Panc1 (cell line): ENCODE measurements at regions not wholly inside any gene's neighbourhood (a gene's known extent, or its start where the extent isn't known, plus 50 kb on each side); places are given as distances from the start of the nearest gene placed in this dataset.

ENCODE experiments used
- ATAC-seq: fragments of 200-7000 bp; cut with Tn5 transposase; 2 replicates; pipeline ENCODE4 v1.9.1; 2020; ENCODE audit warnings: mild to moderate bottlenecking, moderate library complexity
- BruUV-seq: library from RNA; stranded (reverse); fragments of 400-500 nt; replicated peaks from 2 replicates; lab custom pipeline; 2021; lab: Mats Ljungman, UMichigan
- CTCF ChIA-PET: fragments of 300-600 bp; sonication (Branson Sonifier 250); formaldehyde crosslinking; loops from one replicate; lab custom pipeline; 2022; ENCODE audit warnings: antibody characterized with exemption; lab: Charles Lee
- POLR2A ChIA-PET: fragments of 300-600 bp; sonication (Branson Sonifier 250); formaldehyde crosslinking; loops from one replicate; lab custom pipeline; 2022; ENCODE audit warnings: antibody characterized with exemption; lab: Charles Lee
- DNase-seq: peaks from one replicate; pipeline ENCODE4 v3.0.0-alpha.2; 2010; ENCODE audit warnings: low read depth, low spot score
- H3K27ac ChIP-seq: 2 replicates; pipeline ENCODE4 v1.5.1; 2011; ENCODE audit warnings: mild to moderate bottlenecking, low read length, inconsistent platforms
- H3K27me3 ChIP-seq: fragments of 200-500 bp; sonication (Bioruptor generic); 2 replicates; pipeline ENCODE4 v1.6.0; 2014; ENCODE audit warnings: low read length, inconsistent platforms; ENCODE audit not compliant: control insufficient read depth, insufficient read depth
- H3K36me3 ChIP-seq: fragments of 200-500 bp; sonication (Bioruptor generic); 2 replicates; pipeline ENCODE4 v1.5.1; 2014; ENCODE audit warnings: inconsistent platforms, mild to moderate bottlenecking, low read length, moderate library complexity; ENCODE audit not compliant: control insufficient read depth, insufficient read depth
- H3K4me1 ChIP-seq: 2 replicates; pipeline ENCODE4 v1.5.1; 2011; ENCODE audit warnings: inconsistent platforms, mild to moderate bottlenecking, low read length, moderate library complexity; ENCODE audit not compliant: control insufficient read depth, insufficient read depth
- H3K4me3 ChIP-seq, 2 experiments: 2 replicates each; pipeline ENCODE4 v1.5.1; 2011 to 2012; ENCODE audit warnings: low read depth in 2 of 2, low read length in 2 of 2, mild to moderate bottlenecking in 2 of 2, inconsistent platforms in 1 of 2, moderate library complexity in 1 of 2
- H3K9me3 ChIP-seq: fragments of 200-500 bp; sonication (Bioruptor generic); 2 replicates; pipeline ENCODE4 v1.5.1; 2014; ENCODE audit warnings: low read depth, mild to moderate bottlenecking, inconsistent platforms, low read length, moderate library complexity; ENCODE audit not compliant: control insufficient read depth, insufficient read depth
- POLR2AphosphoS5 ChIP-seq: IDR thresholded peaks from 2 replicates; pipeline ENCODE4 v1.6.1; 2012; ENCODE audit warnings: mild to moderate bottlenecking, low read depth, low read length, moderate library complexity
- SIN3A ChIP-seq: IDR thresholded peaks from 2 replicates; pipeline ENCODE4 v1.6.1; 2012; ENCODE audit warnings: low read depth, mild to moderate bottlenecking, low read length, moderate library complexity, borderline replicate concordance; ENCODE audit not compliant: insufficient read depth
- TCF7L2 ChIP-seq: IDR thresholded peaks from 2 replicates; pipeline ENCODE4 v1.6.1; 2011; ENCODE audit warnings: mild to moderate bottlenecking, low read depth, low read length, inconsistent platforms
- in situ Hi-C: cut with HindIII; loops from 2 replicates; pipeline ENCODE4 v1.10.0; 2016; ENCODE audit warnings: low sequenced_read_pairs, low pct_unique_long_range_greater_than_20kb
- intact Hi-C: fragments of 100-400 bp; cut with micrococcal nuclease; formaldehyde crosslinking; loops from one replicate; pipeline ENCODE4 v1.10.0; 2022; ENCODE audit not compliant: unreplicated experiment
- TF ChIP-seq, protein P1 (sequence below), 2 experiments: IDR thresholded peaks; 2 replicates each; pipeline ENCODE4 v1.6.1; 2011 to 2012; ENCODE audit warnings: low read depth in 2 of 2, control low read depth in 1 of 2, low read length in 1 of 2, mild to moderate bottlenecking in 1 of 2, moderate library complexity in 1 of 2; ENCODE audit not compliant: insufficient read depth in 1 of 2
- TF ChIP-seq, protein P2 (sequence below): fragments of 450-650 bp; IDR thresholded peaks from 2 replicates; pipeline ENCODE4 v1.5.1; 2017; ENCODE audit warnings: mild to moderate bottlenecking

DNA sequence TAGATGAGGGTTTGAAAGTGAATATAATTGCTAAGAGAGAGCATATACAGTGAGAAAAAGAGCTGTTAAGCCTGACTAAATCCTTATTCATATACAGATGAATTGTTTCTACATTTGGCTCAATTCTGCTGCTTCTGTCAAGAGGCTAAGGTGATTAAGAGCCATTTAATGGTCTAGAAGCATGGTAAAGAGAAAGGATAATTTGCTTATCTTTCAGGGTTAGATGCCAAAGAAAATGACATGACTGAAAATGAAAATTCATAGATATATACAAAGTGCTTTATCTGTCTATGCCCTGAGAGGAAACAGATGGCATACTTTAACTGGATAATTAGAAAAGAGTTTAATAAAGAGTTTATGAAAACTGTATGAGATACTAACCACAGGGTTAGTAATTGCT lies 834.9 kb downstream of the SLC6A15 start:
- no peak overlapping the region for H3K27ac ChIP-seq
- BruUV-seq = no TSS peak
- no peaks in the 10 kb centered on the region for H3K27me3 ChIP-seq
- no peaks in the 10 kb centered on the region for H3K9me3 ChIP-seq
- no peaks in the 10 kb centered on the region for H3K4me1 ChIP-seq
- TF ChIP-seq, protein P1, sequence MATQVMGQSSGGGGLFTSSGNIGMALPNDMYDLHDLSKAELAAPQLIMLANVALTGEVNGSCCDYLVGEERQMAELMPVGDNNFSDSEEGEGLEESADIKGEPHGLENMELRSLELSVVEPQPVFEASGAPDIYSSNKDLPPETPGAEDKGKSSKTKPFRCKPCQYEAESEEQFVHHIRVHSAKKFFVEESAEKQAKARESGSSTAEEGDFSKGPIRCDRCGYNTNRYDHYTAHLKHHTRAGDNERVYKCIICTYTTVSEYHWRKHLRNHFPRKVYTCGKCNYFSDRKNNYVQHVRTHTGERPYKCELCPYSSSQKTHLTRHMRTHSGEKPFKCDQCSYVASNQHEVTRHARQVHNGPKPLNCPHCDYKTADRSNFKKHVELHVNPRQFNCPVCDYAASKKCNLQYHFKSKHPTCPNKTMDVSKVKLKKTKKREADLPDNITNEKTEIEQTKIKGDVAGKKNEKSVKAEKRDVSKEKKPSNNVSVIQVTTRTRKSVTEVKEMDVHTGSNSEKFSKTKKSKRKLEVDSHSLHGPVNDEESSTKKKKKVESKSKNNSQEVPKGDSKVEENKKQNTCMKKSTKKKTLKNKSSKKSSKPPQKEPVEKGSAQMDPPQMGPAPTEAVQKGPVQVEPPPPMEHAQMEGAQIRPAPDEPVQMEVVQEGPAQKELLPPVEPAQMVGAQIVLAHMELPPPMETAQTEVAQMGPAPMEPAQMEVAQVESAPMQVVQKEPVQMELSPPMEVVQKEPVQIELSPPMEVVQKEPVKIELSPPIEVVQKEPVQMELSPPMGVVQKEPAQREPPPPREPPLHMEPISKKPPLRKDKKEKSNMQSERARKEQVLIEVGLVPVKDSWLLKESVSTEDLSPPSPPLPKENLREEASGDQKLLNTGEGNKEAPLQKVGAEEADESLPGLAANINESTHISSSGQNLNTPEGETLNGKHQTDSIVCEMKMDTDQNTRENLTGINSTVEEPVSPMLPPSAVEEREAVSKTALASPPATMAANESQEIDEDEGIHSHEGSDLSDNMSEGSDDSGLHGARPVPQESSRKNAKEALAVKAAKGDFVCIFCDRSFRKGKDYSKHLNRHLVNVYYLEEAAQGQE (IDR thresholded peaks at IDR 0.05; ENCODE audit: insufficient read depth in 1 of 2, low read depth in 2 of 2, low read length in 1 of 2) = no peak
- TF ChIP-seq POLR2AphosphoS5 (no peak), SIN3A (no peak), TCF7L2 (no peak)
- TF ChIP-seq, protein P2, sequence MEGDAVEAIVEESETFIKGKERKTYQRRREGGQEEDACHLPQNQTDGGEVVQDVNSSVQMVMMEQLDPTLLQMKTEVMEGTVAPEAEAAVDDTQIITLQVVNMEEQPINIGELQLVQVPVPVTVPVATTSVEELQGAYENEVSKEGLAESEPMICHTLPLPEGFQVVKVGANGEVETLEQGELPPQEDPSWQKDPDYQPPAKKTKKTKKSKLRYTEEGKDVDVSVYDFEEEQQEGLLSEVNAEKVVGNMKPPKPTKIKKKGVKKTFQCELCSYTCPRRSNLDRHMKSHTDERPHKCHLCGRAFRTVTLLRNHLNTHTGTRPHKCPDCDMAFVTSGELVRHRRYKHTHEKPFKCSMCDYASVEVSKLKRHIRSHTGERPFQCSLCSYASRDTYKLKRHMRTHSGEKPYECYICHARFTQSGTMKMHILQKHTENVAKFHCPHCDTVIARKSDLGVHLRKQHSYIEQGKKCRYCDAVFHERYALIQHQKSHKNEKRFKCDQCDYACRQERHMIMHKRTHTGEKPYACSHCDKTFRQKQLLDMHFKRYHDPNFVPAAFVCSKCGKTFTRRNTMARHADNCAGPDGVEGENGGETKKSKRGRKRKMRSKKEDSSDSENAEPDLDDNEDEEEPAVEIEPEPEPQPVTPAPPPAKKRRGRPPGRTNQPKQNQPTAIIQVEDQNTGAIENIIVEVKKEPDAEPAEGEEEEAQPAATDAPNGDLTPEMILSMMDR = no peak
- no peak overlapping the region for H3K4me3 ChIP-seq
- in situ Hi-C loops (no loop called here), intact Hi-C loops (no loop called here)
- DNase-seq = no peak
- no peaks in the 10 kb centered on the region for H3K36me3 ChIP-seq
- ChIA-PET CTCF (no interaction called here), POLR2A (no interaction called here)
- no peak for ATAC-seq

DNA sequence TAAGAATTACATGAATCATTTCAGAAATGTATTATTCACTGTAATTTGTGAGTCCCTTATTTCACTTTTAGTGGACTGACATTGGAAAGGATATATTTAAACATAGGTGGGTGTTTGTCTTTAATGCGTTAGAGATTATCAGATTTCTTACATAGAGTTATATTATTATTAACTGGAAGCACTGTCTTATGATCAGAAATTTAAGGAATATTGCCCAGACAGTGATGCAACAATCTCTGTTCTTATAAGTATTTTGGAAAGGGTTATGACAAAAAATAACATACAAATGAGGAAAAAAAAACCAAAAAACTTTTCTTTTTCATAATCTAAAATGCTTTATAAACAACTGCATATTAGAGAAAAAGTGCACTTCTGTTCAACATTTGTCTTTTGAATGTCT lies 836.6 kb downstream of the SLC6A15 start:
- DNase-seq (no peak), ATAC-seq (no peak)
- in situ Hi-C loops (no loop called here), intact Hi-C loops (no loop called here)
- TF ChIP-seq SIN3A = no peak
- TF ChIP-seq, protein P1 (IDR thresholded peaks at IDR 0.05; ENCODE audit: insufficient read depth in 1 of 2, low read depth in 2 of 2, low read length in 1 of 2) = no peak
- TF ChIP-seq, protein P2 = no peak
- no peaks in the 10 kb centered on the region for H3K36me3 ChIP-seq
- no peak overlapping the region for H3K27ac ChIP-seq
- H3K27me3 ChIP-seq = no peaks in the 10 kb centered on the region
- BruUV-seq = no TSS peak
- no peaks in the 10 kb centered on the region for H3K9me3 ChIP-seq
- POLR2A ChIA-PET = no interaction called here
- H3K4me1 ChIP-seq = no peaks in the 10 kb centered on the region
- CTCF ChIA-PET = no interaction called here
- H3K4me3 ChIP-seq = no peak overlapping the region
